ENCODE measurements at regions not wholly inside any gene's neighbourhood (a gene's known extent, or its start where the extent isn't known, plus 50 kb on each side); places are given as distances from the start of the nearest gene placed in this dataset.

- no peak overlapping the region for H3K4me3 ChIP-seq (ENCODE audit: low read depth, low read length)
- TF ChIP-seq, protein P1, sequence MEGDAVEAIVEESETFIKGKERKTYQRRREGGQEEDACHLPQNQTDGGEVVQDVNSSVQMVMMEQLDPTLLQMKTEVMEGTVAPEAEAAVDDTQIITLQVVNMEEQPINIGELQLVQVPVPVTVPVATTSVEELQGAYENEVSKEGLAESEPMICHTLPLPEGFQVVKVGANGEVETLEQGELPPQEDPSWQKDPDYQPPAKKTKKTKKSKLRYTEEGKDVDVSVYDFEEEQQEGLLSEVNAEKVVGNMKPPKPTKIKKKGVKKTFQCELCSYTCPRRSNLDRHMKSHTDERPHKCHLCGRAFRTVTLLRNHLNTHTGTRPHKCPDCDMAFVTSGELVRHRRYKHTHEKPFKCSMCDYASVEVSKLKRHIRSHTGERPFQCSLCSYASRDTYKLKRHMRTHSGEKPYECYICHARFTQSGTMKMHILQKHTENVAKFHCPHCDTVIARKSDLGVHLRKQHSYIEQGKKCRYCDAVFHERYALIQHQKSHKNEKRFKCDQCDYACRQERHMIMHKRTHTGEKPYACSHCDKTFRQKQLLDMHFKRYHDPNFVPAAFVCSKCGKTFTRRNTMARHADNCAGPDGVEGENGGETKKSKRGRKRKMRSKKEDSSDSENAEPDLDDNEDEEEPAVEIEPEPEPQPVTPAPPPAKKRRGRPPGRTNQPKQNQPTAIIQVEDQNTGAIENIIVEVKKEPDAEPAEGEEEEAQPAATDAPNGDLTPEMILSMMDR (IDR thresholded peaks at IDR 0.05; ENCODE audit: low read depth, low read length, missing control alignments) = no peak
- no peak for DNase-seq (ENCODE audit: low read depth)
These were observed 84.5 kb downstream of the ADRA2A start for GRCh38 chr10:111161109-111161874.

DNA sequence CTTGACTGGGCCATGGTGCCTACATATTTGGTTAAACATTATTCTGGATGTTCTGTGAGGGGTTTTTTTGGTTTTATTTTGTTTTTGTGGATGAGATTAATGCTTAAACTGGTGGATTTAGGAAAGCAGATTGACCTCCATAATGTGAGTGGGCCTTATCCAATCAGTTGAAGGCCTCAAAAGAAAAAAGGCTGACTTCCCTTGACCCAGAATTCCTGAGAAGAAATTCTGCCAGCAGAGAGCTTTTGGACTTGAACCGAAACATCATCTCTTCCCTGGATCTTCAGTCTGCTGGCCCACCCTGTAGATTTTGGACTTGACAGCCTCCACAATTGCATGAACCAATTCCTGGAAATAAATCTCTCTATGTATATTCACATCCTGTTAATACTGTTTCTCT lies 94.4 kb downstream of the ADRA2A start:
- H3K4me3 ChIP-seq (ENCODE audit: low read depth, low read length) = no peak overlapping the region
- TF ChIP-seq, protein P1 (IDR thresholded peaks at IDR 0.05; ENCODE audit: low read depth, low read length, missing control alignments) = no peak
- no peak for DNase-seq (ENCODE audit: low read depth)

GRCh38 chr10:111175787-111176186 lies 99.0 kb downstream of the ADRA2A start:
- TF ChIP-seq, protein P1 (IDR thresholded peaks at IDR 0.05; ENCODE audit: low read depth, low read length, missing control alignments) = no peak
- no peak for DNase-seq (ENCODE audit: low read depth)
- no peak overlapping the region for H3K4me3 ChIP-seq (ENCODE audit: low read depth, low read length)

DNA sequence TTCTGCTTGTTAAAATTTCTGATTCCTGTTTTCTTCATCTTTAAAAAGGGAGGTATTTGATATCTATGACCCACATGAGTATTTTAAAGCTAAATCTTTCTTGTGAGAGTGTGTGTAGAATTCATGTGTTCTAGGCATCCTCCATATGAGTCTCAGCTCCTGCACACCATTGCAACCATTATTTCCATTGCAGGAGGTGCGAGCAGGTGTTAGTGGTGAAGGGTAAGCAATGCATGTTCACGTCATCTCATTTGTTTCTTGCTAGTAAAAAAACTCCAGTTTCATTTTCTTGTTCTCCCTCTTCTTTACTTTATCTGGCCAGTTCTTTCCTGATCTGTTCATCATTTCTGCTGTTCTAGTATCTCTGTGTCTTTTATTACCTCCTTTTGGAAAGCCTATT lies 100.5 kb downstream of the ADRA2A start:
- H3K4me3 ChIP-seq (ENCODE audit: low read depth, low read length) = no peak overlapping the region
- DNase-seq (ENCODE audit: low read depth) = no peak
- TF ChIP-seq, protein P1 (IDR thresholded peaks at IDR 0.05; ENCODE audit: low read depth, low read length, missing control alignments) = no peak

- no peak overlapping the region for H3K4me3 ChIP-seq (ENCODE audit: low read depth, low read length)
- DNase-seq (ENCODE audit: low read depth) = no peak
- TF ChIP-seq, protein P1 (IDR thresholded peaks at IDR 0.05; ENCODE audit: low read depth, low read length, missing control alignments) = no peak
These were observed 102.7 kb downstream of the ADRA2A start for GRCh38 chr10:111179514-111179913.

DNA sequence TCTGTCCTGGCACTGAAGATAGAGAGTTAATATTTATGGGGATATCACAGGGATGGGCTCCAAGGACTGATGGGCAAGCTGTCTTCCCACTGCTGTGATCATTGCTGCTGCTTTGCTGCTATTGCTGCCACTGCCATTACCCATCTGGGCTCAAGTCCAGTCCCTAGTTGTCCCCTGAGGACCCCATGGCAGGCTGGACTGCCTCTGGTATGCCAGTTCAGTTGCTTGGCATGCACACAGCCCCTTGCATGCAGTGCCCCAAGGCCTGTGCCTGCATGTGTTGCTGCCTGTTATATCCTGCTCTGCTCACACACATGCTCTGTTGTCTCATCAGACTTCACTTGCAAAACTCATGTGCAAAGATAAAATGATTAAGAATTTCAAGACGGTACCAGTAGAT lies 109.5 kb downstream of the ADRA2A start:
- H3K4me3 ChIP-seq (ENCODE audit: low read depth, low read length) = no peak overlapping the region
- no peak for DNase-seq (ENCODE audit: low read depth)
- TF ChIP-seq, protein P1 (IDR thresholded peaks at IDR 0.05; ENCODE audit: low read depth, low read length, missing control alignments) = no peak

DNA sequence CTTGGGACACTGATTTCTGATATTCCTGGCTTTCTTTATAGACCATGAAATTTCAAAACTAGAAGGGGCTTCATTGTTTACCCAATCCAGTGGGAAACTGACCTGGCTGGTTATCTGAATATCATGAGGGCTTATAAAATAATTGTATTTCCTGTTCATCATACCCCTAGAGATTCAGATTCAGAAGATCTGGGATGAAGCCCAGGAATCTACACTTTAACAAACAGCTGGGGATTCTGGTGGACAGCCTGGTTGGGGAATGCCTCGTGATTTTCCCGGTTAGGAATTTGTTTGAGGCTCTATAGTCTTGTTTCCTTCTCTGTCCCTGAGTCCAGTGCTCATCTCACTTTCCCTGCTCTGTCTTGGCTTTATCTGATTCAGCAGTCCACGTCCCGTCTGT lies 110.3 kb downstream of the ADRA2A start:
- no peak overlapping the region for H3K4me3 ChIP-seq (ENCODE audit: low read depth, low read length)
- TF ChIP-seq, protein P1 (IDR thresholded peaks at IDR 0.05; ENCODE audit: low read depth, low read length, missing control alignments) = no peak
- DNase-seq (ENCODE audit: low read depth) = no peak

Measured in GM12864 (cell line).